Ovary (tissue), 7 donors: ENCODE measurements at regions not wholly inside any gene's neighbourhood (a gene's known extent, or its start where the extent isn't known, plus 50 kb on each side); places are given as distances from the start of the nearest gene placed in this dataset.

ENCODE experiments used
- DNase-seq, 5 donors: peaks; one replicate each; pipeline ENCODE4 v3.0.0-alpha.2; 2019 to 2020
- H3K27ac ChIP-seq, 2 donors: fragments of 200-600 bp; one replicate each; pipeline versions ENCODE4 v1.5.1 to v1.8.0; 2019 to 2022
- H3K27me3 ChIP-seq: fragments of 200-600 bp; one replicate; pipeline ENCODE4 v1.8.0; 2022
- H3K36me3 ChIP-seq: fragments of 200-600 bp; sonication (generic); one replicate; pipeline ENCODE4 v1.5.1; 2019
- H3K4me1 ChIP-seq: one replicate; pipeline ENCODE4 v1.8.1; 2013; ENCODE audit warnings: mild to moderate bottlenecking, moderate library complexity; ENCODE audit not compliant: insufficient read depth
- H3K4me3 ChIP-seq: fragments of 200-600 bp; sonication (generic); one replicate; pipeline ENCODE4 v1.5.1; 2017
- H3K9me3 ChIP-seq, 2 donors: fragments of 200-600 bp in 1 of 2; sonication (generic) in 1 of 2; one replicate each; pipeline versions ENCODE4 v1.5.1 to v1.8.1; 2013 to 2019; ENCODE audit warnings: mild to moderate bottlenecking in 1 of 2, moderate library complexity in 1 of 2
- CTCF ChIP-seq, 3 donors: fragments of 450-650 bp in 2 of 3; fragments of 200-600 bp in 1 of 3; IDR thresholded peaks; one replicate each; pipeline versions ENCODE4 v1.5.1 to v1.8.0; 2016 to 2022; ENCODE audit warnings: antibody characterized with exemption in 3 of 3, mild to moderate bottlenecking in 1 of 3
- EP300 ChIP-seq: sonication (generic); formaldehyde crosslinking; IDR thresholded peaks from one replicate; pipeline ENCODE4 v1.6.1; 2017; ENCODE audit warnings: antibody characterized with exemption
- POLR2A ChIP-seq: fragments of 450-650 bp; IDR thresholded peaks from one replicate; pipeline ENCODE4 v1.6.1; 2017; ENCODE audit warnings: antibody characterized with exemption, mild to moderate bottlenecking, moderate library complexity
- WGBS, 3 donors: extraction: QIAGEN DNeasy Blood & Tissue Kit in 1 of 3; methylation state at CpG; one replicate each; pipeline versions ENCODE4 v1.1.5 to v1.1.7; 2013 to 2017; 5-methylcytosine and 5-hydroxymethylcytosine counted together
- intact Hi-C, 4 donors: fragments of 100-400 bp; cut with DNase I; formaldehyde crosslinking; loops; one replicate each; pipeline versions ENCODE4 v1.11.0 to v1.15.1; 2022 to 2023
- donor health status: DM: no; HTN: no; CAD: no; lungs with moderate emphysema.
- donor health status: DM: no; HTN: no; CAD: no.
- donor health status: Bipolar disorder and iron deficiency.
- donor health status: DM: no; HTN: no; CAD: no.
- donor health status: DM: yes; HTN: yes; CAD: no.

GRCh38 chr1:238018214-238018613 is 127.5 kb upstream of the ZP4 start:
- H3K27ac ChIP-seq = no peak overlapping the region
- intact Hi-C loops = no loop called here
- no peaks in the 10 kb centered on the region for H3K4me1 ChIP-seq
- H3K4me3 ChIP-seq = no peak overlapping the region
- 79 to 86% (median 83%) methylated on average over 2 of the region's 2 CpGs for WGBS, 3 donors
- no peak for DNase-seq
- peaks cover 0 to 3% of the 10 kb centered on the region in 2 donors for H3K9me3 ChIP-seq
- no peak for TF ChIP-seq POLR2A
- no peak for TF ChIP-seq EP300
- TF ChIP-seq CTCF (IDR thresholded peaks at IDR 0.05) = no peak
- no peaks in the 10 kb centered on the region for H3K36me3 ChIP-seq
- H3K27me3 ChIP-seq = no peaks in the 10 kb centered on the region

- Histone ChIP-seq H3K4me1 (no peaks in the 10 kb centered on the region), H3K27me3 (no peaks in the 10 kb centered on the region), H3K9me3 (no peaks in the 10 kb centered on the region), H3K36me3 (no peaks in the 10 kb centered on the region), H3K4me3 (no peak overlapping the region), H3K27ac (no peak overlapping the region)
- 81 to 91% (median 83%) methylated on average over 4 of the region's 4 CpGs for WGBS, 3 donors
- intact Hi-C loops = no loop called here
- TF ChIP-seq CTCF (IDR thresholded peaks at IDR 0.05) (no peak), POLR2A (no peak), EP300 (no peak)
- no peak for DNase-seq
Observed at GRCh38 chr1:238006779-238007178, 116.1 kb upstream of the ZP4 start.

GRCh38 chr1:238005116-238005515 is 114.4 kb upstream of the ZP4 start:
- H3K4me1 ChIP-seq = no peaks in the 10 kb centered on the region
- H3K27me3 ChIP-seq = no peaks in the 10 kb centered on the region
- 71 to 84% (median 76%) methylated on average over 1 of the region's 1 CpG for WGBS, 3 donors
- no peaks in the 10 kb centered on the region for H3K9me3 ChIP-seq
- H3K36me3 ChIP-seq = no peaks in the 10 kb centered on the region
- H3K27ac ChIP-seq = no peak overlapping the region
- intact Hi-C loops = no loop called here
- no peak overlapping the region for H3K4me3 ChIP-seq
- TF ChIP-seq CTCF (IDR thresholded peaks at IDR 0.05) (no peak), EP300 (no peak), POLR2A (no peak)
- no peak for DNase-seq

GRCh38 chr1:238001818-238002217 is 111.1 kb upstream of the ZP4 start:
- no peak for DNase-seq
- Histone ChIP-seq H3K4me3 (no peak overlapping the region), H3K9me3 (no peaks in the 10 kb centered on the region), H3K27me3 (no peaks in the 10 kb centered on the region), H3K36me3 (no peaks in the 10 kb centered on the region), H3K27ac (no peak overlapping the region), H3K4me1 (no peaks in the 10 kb centered on the region)
- TF ChIP-seq EP300 (no peak), POLR2A (no peak), CTCF (IDR thresholded peaks at IDR 0.05) (no peak)
- intact Hi-C loops = no loop called here
- WGBS, 3 donors = 29 to 42% (median 39%) methylated on average over 1 of the region's 1 CpG
